Breast epithelium (tissue), 3 donors: ENCODE measurements at regions not wholly inside any gene's neighbourhood (a gene's known extent, or its start where the extent isn't known, plus 50 kb on each side); places are given as distances from the start of the nearest gene placed in this dataset.

Experiments used
- CTCF ChIP-seq, 3 donors: fragments of 450-650 bp; IDR thresholded peaks; one replicate each; pipeline ENCODE4 v1.5.1; 2016 to 2017; ENCODE audit warnings: antibody characterized with exemption in 3 of 3, mild to moderate bottlenecking in 3 of 3, moderate library complexity in 3 of 3
- POLR2AphosphoS5 ChIP-seq, 3 donors: sonication (generic); formaldehyde crosslinking; IDR thresholded peaks; one replicate each; pipeline ENCODE4 v1.6.1; 2017; ENCODE audit warnings: antibody characterized with exemption in 3 of 3

- no peak for TF ChIP-seq CTCF (IDR thresholded peaks at IDR 0.05)
- no peak for TF ChIP-seq POLR2AphosphoS5 (IDR thresholded peaks at IDR 0.05)
Measured at GRCh38 chr6:137311940-137312339, 92.8 kb upstream of the IFNGR1 start.
